B cell (primary cell): ENCODE measurements at regions not wholly inside any gene's neighbourhood (a gene's known extent, or its start where the extent isn't known, plus 50 kb on each side); places are given as distances from the start of the nearest gene placed in this dataset.

Source experiments
- ATAC-seq: fragments of 200-7000 bp; cut with Tn5 transposase; one replicate; pipeline ENCODE4 v1.10.0; 2021; ENCODE audit warnings: low read depth, mild to moderate bottlenecking, moderate number of reproducible peaks, moderate library complexity
- CTCF ChIA-PET: fragments of 350-600 bp; sonication (Branson Sonifier 250); formaldehyde crosslinking; loops from one replicate; lab custom pipeline; 2021; ENCODE audit warnings: antibody characterized with exemption, inconsistent platforms; lab: Charles Lee
- POLR2A ChIA-PET: fragments of 350-600 bp; sonication (Branson Sonifier 250); formaldehyde crosslinking; loops from one replicate; lab custom pipeline; 2021; ENCODE audit warnings: antibody characterized with exemption; lab: Charles Lee
- DNase-seq: peaks from one replicate; pipeline ENCODE4 v3.0.0; 2013
- H2AFZ ChIP-seq: 2 replicates; pipeline ENCODE4 v1.6.1; 2012; ENCODE audit warnings: mild to moderate bottlenecking, low read depth, low read length; ENCODE audit not compliant: insufficient read depth, poor library complexity, severe bottlenecking
- H3K27ac ChIP-seq, 2 donors: 1 replicate in 1 of 2; 2 replicates in 1 of 2; pipeline ENCODE4 v1.5.1; 2012 to 2013; ENCODE audit warnings: low read length in 2 of 2, mild to moderate bottlenecking in 2 of 2, moderate library complexity in 1 of 2
- H3K27me3 ChIP-seq, 4 experiments: fragments of 200-600 bp in 1 of 4; sonication (generic) in 1 of 4; replicated peaks in 1 of 4; 1 replicate in 2 of 4; 2 replicates in 2 of 4; pipeline versions ENCODE4 v1.6.1 to v1.7.0; 2013 to 2016; ENCODE audit warnings: low read length in 3 of 4, mild to moderate bottlenecking in 2 of 4, mixed read lengths in 1 of 4, moderate library complexity in 1 of 4; ENCODE audit not compliant: insufficient read depth in 4 of 4, control insufficient read depth in 3 of 4; ENCODE audit errors: control extremely low read depth in 1 of 4
- H3K36me3 ChIP-seq, 2 experiments: replicated peaks in 1 of 2; 1 replicate in 1 of 2; 2 replicates in 1 of 2; pipeline versions ENCODE4 v1.6.1 to v1.7.1; 2013; ENCODE audit warnings: low read length in 1 of 2; ENCODE audit not compliant: insufficient read depth in 2 of 2, control insufficient read depth in 1 of 2; ENCODE audit errors: control extremely low read depth in 1 of 2, extremely low read depth in 1 of 2
- H3K4me1 ChIP-seq, 2 donors: fragments of 200-600 bp in 1 of 2; sonication (generic) in 1 of 2; 1 replicate in 1 of 2; 2 replicates in 1 of 2; pipeline versions ENCODE4 v1.5.1 to v1.6.1; 2013 to 2017; ENCODE audit warnings: low read length in 2 of 2; ENCODE audit not compliant: control insufficient read depth in 2 of 2, insufficient read depth in 2 of 2
- H3K4me2 ChIP-seq: replicated peaks from 2 replicates; pipeline ENCODE3; 2012; ENCODE audit warnings: mild to moderate bottlenecking, low read depth, low read length; ENCODE audit not compliant: poor library complexity, severe bottlenecking
- H3K4me3 ChIP-seq, 5 experiments: fragments of 200-600 bp in 1 of 5; sonication (generic) in 1 of 5; 1 replicate in 3 of 5; 2 replicates in 2 of 5; pipeline versions ENCODE4 v1.5.1 to v1.7.0; 2011 to 2016; ENCODE audit warnings: low read length in 4 of 5, mild to moderate bottlenecking in 4 of 5, low read depth in 2 of 5, control low read depth in 1 of 5, moderate library complexity in 1 of 5; ENCODE audit not compliant: insufficient read depth in 1 of 5; ENCODE audit errors: control extremely low read depth in 1 of 5, extremely low read depth in 1 of 5
- H3K79me2 ChIP-seq: fragments of 200-600 bp; sonication (generic); one replicate; pipeline ENCODE4 v1.6.0; 2016; ENCODE audit warnings: low read length; ENCODE audit not compliant: control insufficient read depth, insufficient read depth
- H3K9ac ChIP-seq: fragments of 200-600 bp; sonication (generic); 2 replicates; pipeline ENCODE4 v1.6.1; 2017; ENCODE audit warnings: mild to moderate bottlenecking, low read length, moderate library complexity
- H3K9me3 ChIP-seq, 3 donors: one replicate each; pipeline versions ENCODE4 v1.6.1 to v1.7.1; 2013; ENCODE audit warnings: low read length in 2 of 3; ENCODE audit not compliant: control insufficient read depth in 2 of 3, insufficient read depth in 1 of 3; ENCODE audit errors: control extremely low read depth in 1 of 3
- H4K20me1 ChIP-seq: 2 replicates; pipeline ENCODE4 v1.6.0; 2012; ENCODE audit warnings: mild to moderate bottlenecking, low read length; ENCODE audit not compliant: insufficient read depth, control insufficient read depth, poor library complexity, severe bottlenecking
- H3K27ac Mint-ChIP-seq: one replicate; pipeline ENCODE4 v1.8.0; 2021; ENCODE audit warnings: mixed read lengths
- H3K27me3 Mint-ChIP-seq: one replicate; pipeline ENCODE4 v1.8.0; 2021; ENCODE audit warnings: mixed read lengths
- H3K4me1 Mint-ChIP-seq: one replicate; pipeline ENCODE4 v1.8.0; 2021; ENCODE audit warnings: mixed read lengths
- H3K4me3 Mint-ChIP-seq: one replicate; pipeline ENCODE4 v1.8.0; 2021; ENCODE audit warnings: mixed read lengths
- H3K9me3 Mint-ChIP-seq: one replicate; pipeline ENCODE4 v1.8.0; 2022; ENCODE audit warnings: mixed read lengths; ENCODE audit not compliant: insufficient read depth
- EZH2 ChIP-seq: IDR thresholded peaks from 2 replicates; pipeline ENCODE4 v1.6.1; 2012; ENCODE audit warnings: borderline replicate concordance, low read depth, mild to moderate bottlenecking, moderate library complexity, low read length; ENCODE audit not compliant: insufficient read depth, poor library complexity, severe bottlenecking
- WGBS: methylation state at CpG from one replicate; pipeline ENCODE4 v1.1.5; 2013; ENCODE audit warnings: missing lambda C conversion rate; ENCODE audit not compliant: insufficient coverage; 5-methylcytosine and 5-hydroxymethylcytosine counted together
- intact Hi-C: fragments of 100-400 bp; cut with micrococcal nuclease; formaldehyde crosslinking; loops from one replicate; pipeline ENCODE4 v1.10.0; 2022
- TF ChIP-seq, protein P1 (sequence below): fragments of 200-600 bp; IDR thresholded peaks from one replicate; pipeline ENCODE4 v1.8.0; 2022; ENCODE audit warnings: antibody characterized with exemption, mild to moderate bottlenecking

DNA sequence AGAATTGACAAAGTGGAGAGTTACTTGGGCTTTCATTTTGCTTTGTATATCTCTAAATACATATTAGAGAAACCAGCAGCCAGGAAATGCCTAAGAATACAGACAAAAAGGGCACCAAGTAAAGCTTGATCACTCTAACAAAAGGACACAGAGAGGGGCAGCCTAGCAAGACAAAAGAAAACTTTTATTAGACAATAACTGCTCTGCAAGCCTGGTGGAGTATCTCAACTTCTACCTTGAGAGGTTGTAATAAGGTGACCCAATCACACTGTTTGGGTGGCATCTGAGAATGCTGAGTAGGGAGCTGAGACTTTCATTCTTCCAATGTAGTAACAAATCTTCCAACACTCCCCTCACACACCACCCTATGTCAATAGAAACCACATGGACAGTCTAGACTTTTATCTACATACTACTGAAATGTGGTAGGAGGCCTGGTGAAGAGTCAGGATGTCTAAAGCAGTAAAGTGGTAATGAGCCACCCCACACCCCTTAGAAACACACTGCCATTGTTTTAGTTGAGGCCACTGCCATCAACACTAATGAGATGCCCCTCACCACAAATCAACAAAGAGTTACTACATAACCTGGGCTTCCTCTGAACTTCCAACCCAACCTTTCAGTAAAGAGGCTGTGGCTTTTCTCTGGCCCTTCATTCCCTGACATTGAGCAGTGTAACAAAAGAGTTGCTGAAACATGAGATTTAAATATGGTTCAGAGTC is 726.7 kb upstream of the POU3F3 start:
- no peak overlapping the region for H3K27ac ChIP-seq
- CTCF ChIA-PET: no interaction called here
- POLR2A ChIA-PET: no interaction called here
- H3K4me2 ChIP-seq: no peak overlapping the region
- intact Hi-C loops: no loop called here
- H3K9me3 ChIP-seq: no peaks in the 10 kb centered on the region
- no peak overlapping the region for H3K27ac Mint-ChIP-seq
- no peaks in the 10 kb centered on the region for H3K27me3 Mint-ChIP-seq
- no peak overlapping the region for H3K4me3 Mint-ChIP-seq
- H3K4me3 ChIP-seq: no peak overlapping the region
- H3K36me3 ChIP-seq: no peaks in the 10 kb centered on the region
- H3K9ac ChIP-seq: no peak overlapping the region
- no peaks in the 10 kb centered on the region for H3K27me3 ChIP-seq
- no peaks in the 10 kb centered on the region for H3K79me2 ChIP-seq
- H3K9me3 Mint-ChIP-seq: no peaks in the 10 kb centered on the region
- no peaks in the 10 kb centered on the region for H3K4me1 Mint-ChIP-seq
- no peak for ATAC-seq
- TF ChIP-seq, protein P1, sequence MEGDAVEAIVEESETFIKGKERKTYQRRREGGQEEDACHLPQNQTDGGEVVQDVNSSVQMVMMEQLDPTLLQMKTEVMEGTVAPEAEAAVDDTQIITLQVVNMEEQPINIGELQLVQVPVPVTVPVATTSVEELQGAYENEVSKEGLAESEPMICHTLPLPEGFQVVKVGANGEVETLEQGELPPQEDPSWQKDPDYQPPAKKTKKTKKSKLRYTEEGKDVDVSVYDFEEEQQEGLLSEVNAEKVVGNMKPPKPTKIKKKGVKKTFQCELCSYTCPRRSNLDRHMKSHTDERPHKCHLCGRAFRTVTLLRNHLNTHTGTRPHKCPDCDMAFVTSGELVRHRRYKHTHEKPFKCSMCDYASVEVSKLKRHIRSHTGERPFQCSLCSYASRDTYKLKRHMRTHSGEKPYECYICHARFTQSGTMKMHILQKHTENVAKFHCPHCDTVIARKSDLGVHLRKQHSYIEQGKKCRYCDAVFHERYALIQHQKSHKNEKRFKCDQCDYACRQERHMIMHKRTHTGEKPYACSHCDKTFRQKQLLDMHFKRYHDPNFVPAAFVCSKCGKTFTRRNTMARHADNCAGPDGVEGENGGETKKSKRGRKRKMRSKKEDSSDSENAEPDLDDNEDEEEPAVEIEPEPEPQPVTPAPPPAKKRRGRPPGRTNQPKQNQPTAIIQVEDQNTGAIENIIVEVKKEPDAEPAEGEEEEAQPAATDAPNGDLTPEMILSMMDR: no peak
- TF ChIP-seq EZH2: no peak
- no peaks in the 10 kb centered on the region for H3K4me1 ChIP-seq
- no peak for DNase-seq
- no peak overlapping the region for H2AFZ ChIP-seq
- no peaks in the 10 kb centered on the region for H4K20me1 ChIP-seq

DNA sequence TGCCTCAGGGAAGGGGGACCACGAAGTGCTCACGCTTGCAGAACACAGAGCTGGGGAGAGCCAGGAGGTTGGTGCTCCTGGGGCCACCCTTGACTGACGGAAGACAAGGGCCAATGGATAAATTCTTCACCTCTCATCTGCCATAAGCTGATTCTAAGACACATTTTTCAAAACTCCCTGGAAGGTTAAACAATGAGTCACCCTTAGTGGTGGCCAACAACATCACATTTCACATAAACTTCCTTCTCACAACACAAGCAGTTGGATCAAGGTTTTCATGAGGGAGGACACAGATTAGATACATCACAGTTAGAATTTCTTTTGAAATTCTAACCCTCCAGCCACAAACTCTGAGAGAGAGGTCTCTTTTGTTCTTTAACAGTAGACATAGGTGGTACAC is 713.6 kb upstream of the POU3F3 start:
- TF ChIP-seq, protein P1: no peak
- TF ChIP-seq EZH2: no peak
- no peak overlapping the region for H3K4me3 Mint-ChIP-seq
- WGBS: 86% methylated on average over 3 of the region's 3 CpGs

More for the DNA sequence above, 713.6 kb upstream of the POU3F3 start:
- Histone ChIP-seq H3K36me3 (no peaks in the 10 kb centered on the region), H3K27ac (no peak overlapping the region), H3K27me3 (no peaks in the 10 kb centered on the region), H3K9me3 (no peaks in the 10 kb centered on the region), H3K79me2 (no peaks in the 10 kb centered on the region), H3K4me1 (no peaks in the 10 kb centered on the region), H3K9ac (no peak overlapping the region), H3K4me2 (no peak overlapping the region), H4K20me1 (no peaks in the 10 kb centered on the region), H2AFZ (no peak overlapping the region), H3K4me3 (no peak overlapping the region)
- intact Hi-C loops: no loop called here
- ATAC-seq (no peak), DNase-seq (no peak)
- Mint-ChIP-seq H3K27ac (no peak overlapping the region), H3K27me3 (no peaks in the 10 kb centered on the region), H3K9me3 (no peaks in the 10 kb centered on the region), H3K4me1 (no peaks in the 10 kb centered on the region)
- ChIA-PET POLR2A (no interaction called here), CTCF (no interaction called here)
